GM18508 (cell line): ENCODE measurements at regions not wholly inside any gene's neighbourhood (a gene's known extent, or its start where the extent isn't known, plus 50 kb on each side); places are given as distances from the start of the nearest gene placed in this dataset.
"Not testable (repeated sequence)": the region's sequence is repeated elsewhere in the genome, so short reads cannot be mapped to it uniquely, and the experiment has no call there.

Experiments
- ATAC-seq: cut with Tn5 transposase; IDR thresholded peaks from one replicate; pipeline ENCODE4 v1.9.1; 2021; ENCODE audit warnings: moderate number of reproducible peaks; ENCODE audit not compliant: insufficient read depth, unreplicated experiment

GRCh38 chr4:74505355-74505978 is 60.5 kb downstream of the AREG start:
- ATAC-seq = not testable (repeated sequence)

GRCh38 chr4:74509363-74509762 is 64.4 kb downstream of the AREG start:
- ATAC-seq = not testable (repeated sequence)

GRCh38 chr4:74516303-74516702 is 71.4 kb downstream of the AREG start:
- ATAC-seq = no peak

GRCh38 chr4:74517996-74518395 is 73.1 kb downstream of the AREG start:
- ATAC-seq = no peak

GRCh38 chr4:74522251-74522991 is 77.5 kb downstream of the AREG start:
- ATAC-seq = no peak

- no peak for ATAC-seq
These were observed 78.2 kb downstream of the AREG start for GRCh38 chr4:74523096-74523495.

GRCh38 chr4:74524985-74525384 is 80.0 kb downstream of the AREG start:
- no peak for ATAC-seq

GRCh38 chr4:74527049-74527448 is 82.1 kb downstream of the AREG start:
- ATAC-seq = no peak

- no peak for ATAC-seq
These were observed 83.2 kb downstream of the AREG start for GRCh38 chr4:74528178-74528577.

GRCh38 chr4:74529284-74530041 is 84.5 kb downstream of the AREG start:
- no peak for ATAC-seq

- peak; percentile 89 for ATAC-seq
These were observed 87.2 kb downstream of the AREG start for GRCh38 chr4:74531963-74532794.

GRCh38 chr4:74534121-74534520 is 89.2 kb downstream of the AREG start:
- ATAC-seq = no peak

- no peak for ATAC-seq
These were observed 90.0 kb downstream of the AREG start for GRCh38 chr4:74534936-74535335.

GRCh38 chr4:74535512-74535911 is 90.6 kb downstream of the AREG start:
- ATAC-seq = no peak

- no peak for ATAC-seq
These were observed 91.6 kb downstream of the AREG start for GRCh38 chr4:74536557-74536956.

GRCh38 chr4:74537459-74537858 is 92.5 kb downstream of the AREG start:
- ATAC-seq = no peak

- peak; percentile 44 for ATAC-seq
These were observed 94.3 kb downstream of the AREG start for GRCh38 chr4:74539044-74539790.

GRCh38 chr4:74540193-74540592 is 95.3 kb downstream of the AREG start:
- no peak for ATAC-seq

GRCh38 chr4:74541667-74542066 is 96.7 kb downstream of the AREG start:
- ATAC-seq = no peak
